Uterus (tissue), 2 donors: ENCODE measurements at regions not wholly inside any gene's neighbourhood (a gene's known extent, or its start where the extent isn't known, plus 50 kb on each side); places are given as distances from the start of the nearest gene placed in this dataset.
"Not testable (repeated sequence)": the region's sequence is repeated elsewhere in the genome, so short reads cannot be mapped to it uniquely, and the experiment has no call there.

ENCODE experiments used
- POLR2A ChIP-seq, 2 donors: fragments of 450-650 bp; IDR thresholded peaks; one replicate each; pipeline ENCODE4 v1.6.1; 2016; ENCODE audit warnings: antibody characterized with exemption in 2 of 2, mild to moderate bottlenecking in 1 of 2, moderate library complexity in 1 of 2
- TF ChIP-seq, protein P1 (sequence below), 4 experiments: fragments of 200-600 bp in 2 of 4; fragments of 450-650 bp in 2 of 4; sonication (generic) in 2 of 4; IDR thresholded peaks; one replicate each; pipeline ENCODE4 v1.5.1; 2016 to 2019; ENCODE audit warnings: antibody characterized with exemption in 4 of 4, mild to moderate bottlenecking in 2 of 4, moderate library complexity in 1 of 4

- not testable (repeated sequence) for TF ChIP-seq POLR2A (IDR thresholded peaks at IDR 0.05)
- TF ChIP-seq, protein P1, sequence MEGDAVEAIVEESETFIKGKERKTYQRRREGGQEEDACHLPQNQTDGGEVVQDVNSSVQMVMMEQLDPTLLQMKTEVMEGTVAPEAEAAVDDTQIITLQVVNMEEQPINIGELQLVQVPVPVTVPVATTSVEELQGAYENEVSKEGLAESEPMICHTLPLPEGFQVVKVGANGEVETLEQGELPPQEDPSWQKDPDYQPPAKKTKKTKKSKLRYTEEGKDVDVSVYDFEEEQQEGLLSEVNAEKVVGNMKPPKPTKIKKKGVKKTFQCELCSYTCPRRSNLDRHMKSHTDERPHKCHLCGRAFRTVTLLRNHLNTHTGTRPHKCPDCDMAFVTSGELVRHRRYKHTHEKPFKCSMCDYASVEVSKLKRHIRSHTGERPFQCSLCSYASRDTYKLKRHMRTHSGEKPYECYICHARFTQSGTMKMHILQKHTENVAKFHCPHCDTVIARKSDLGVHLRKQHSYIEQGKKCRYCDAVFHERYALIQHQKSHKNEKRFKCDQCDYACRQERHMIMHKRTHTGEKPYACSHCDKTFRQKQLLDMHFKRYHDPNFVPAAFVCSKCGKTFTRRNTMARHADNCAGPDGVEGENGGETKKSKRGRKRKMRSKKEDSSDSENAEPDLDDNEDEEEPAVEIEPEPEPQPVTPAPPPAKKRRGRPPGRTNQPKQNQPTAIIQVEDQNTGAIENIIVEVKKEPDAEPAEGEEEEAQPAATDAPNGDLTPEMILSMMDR (IDR thresholded peaks at IDR 0.05): not testable (repeated sequence)
These were observed 698.5 kb downstream of the C6orf118 start for GRCh38 chr6:164610859-164611258.
